H1 (cell line): ENCODE measurements at regions not wholly inside any gene's neighbourhood (a gene's known extent, or its start where the extent isn't known, plus 50 kb on each side); places are given as distances from the start of the nearest gene placed in this dataset.

Source experiments
- ATF3 ChIP-seq: IDR thresholded peaks from 2 replicates; pipeline ENCODE4 v1.6.1; 2011; ENCODE audit warnings: low read depth, mild to moderate bottlenecking, low read length; ENCODE audit not compliant: insufficient read depth
- CHD7 ChIP-seq: fragments of 300-600 bp; sonication (generic); IDR thresholded peaks from 2 replicates; pipeline ENCODE4 v1.7.1; 2012; ENCODE audit warnings: low read length, moderate library complexity, mild to moderate bottlenecking, inconsistent platforms; ENCODE audit not compliant: insufficient replicate concordance
- EP300 ChIP-seq, 2 experiments: IDR thresholded peaks; 1 replicate in 1 of 2; 2 replicates in 1 of 2; pipeline ENCODE4 v1.6.1; 2011 to 2012; ENCODE audit warnings: low read depth in 2 of 2, low read length in 2 of 2, mild to moderate bottlenecking in 2 of 2, borderline replicate concordance in 1 of 2, inconsistent platforms in 1 of 2, moderate library complexity in 1 of 2

- no peak for TF ChIP-seq CHD7
- no peak for TF ChIP-seq EP300 (IDR thresholded peaks at IDR 0.05; ENCODE audit: borderline replicate concordance in 1 of 2, low read depth in 2 of 2, low read length in 2 of 2)
- no peak for TF ChIP-seq ATF3
These were observed 259.1 kb upstream of the SLIT2 start (continued) for GRCh38 chr4:19992471-19993093.
